GM23248 (cell line): ENCODE measurements at regions not wholly inside any gene's neighbourhood (a gene's known extent, or its start where the extent isn't known, plus 50 kb on each side); places are given as distances from the start of the nearest gene placed in this dataset.

Source experiments
- EZH2 ChIP-seq: fragments of 200-600 bp; sonication (generic); IDR thresholded peaks from 2 replicates; pipeline ENCODE4 v1.6.1; 2018; ENCODE audit warnings: antibody characterized with exemption, mild to moderate bottlenecking; ENCODE audit not compliant: insufficient read depth, poor library complexity, severe bottlenecking
- EZH2phosphoT487 ChIP-seq: fragments of 200-600 bp; sonication (generic); IDR thresholded peaks from 2 replicates; pipeline ENCODE4 v1.6.1; 2018; ENCODE audit warnings: antibody characterized with exemption, moderate library complexity, mild to moderate bottlenecking, low read depth; ENCODE audit not compliant: insufficient read depth

GRCh38 chr13:61765181-61765742, 349.6 kb upstream of the PCDH20 start:
- TF ChIP-seq EZH2 (no peak), EZH2phosphoT487 (no peak)
